ENCODE measurements at regions not wholly inside any gene's neighbourhood (a gene's known extent, or its start where the extent isn't known, plus 50 kb on each side); places are given as distances from the start of the nearest gene placed in this dataset.

GRCh38 chr12:61780435-61780834 lies 479.8 kb upstream of the USP15 start:
- DNase-seq (ENCODE audit: low read depth) = no peak
- no peak for TF ChIP-seq CTCF (conservative IDR thresholded peaks at IDR 0.05; ENCODE audit: low read depth, low read length)
- H3K4me3 ChIP-seq (ENCODE audit: low read depth, low read length) = no peak overlapping the region

GRCh38 chr12:61781021-61781581 lies 479.1 kb upstream of the USP15 start:
- H3K4me3 ChIP-seq (ENCODE audit: low read depth, low read length) = no peak overlapping the region
- no peak for TF ChIP-seq CTCF (conservative IDR thresholded peaks at IDR 0.05; ENCODE audit: low read depth, low read length)
- DNase-seq (ENCODE audit: low read depth) = no peak

DNA sequence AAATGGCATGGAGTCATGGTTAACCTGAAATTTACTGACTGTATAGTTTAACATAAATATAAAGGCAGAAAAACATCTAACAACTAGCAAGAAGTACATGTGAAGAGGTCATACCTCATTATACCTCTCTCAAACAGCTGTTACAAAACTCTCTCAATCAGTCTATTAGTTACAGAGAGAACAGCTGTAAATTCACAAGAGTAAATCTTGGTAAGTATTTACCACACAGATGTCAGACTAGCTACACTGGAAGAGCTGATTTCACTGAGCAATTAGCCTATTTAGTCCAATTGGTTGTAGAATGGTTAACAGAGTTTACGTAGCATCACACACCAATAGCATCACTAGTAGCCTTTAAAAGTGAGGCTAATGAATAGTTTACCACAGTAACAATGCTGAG lies 463.4 kb upstream of the USP15 start:
- no peak for DNase-seq (ENCODE audit: low read depth)
- no peak for TF ChIP-seq CTCF (conservative IDR thresholded peaks at IDR 0.05; ENCODE audit: low read depth, low read length)
- H3K4me3 ChIP-seq (ENCODE audit: low read depth, low read length) = no peak overlapping the region

DNA sequence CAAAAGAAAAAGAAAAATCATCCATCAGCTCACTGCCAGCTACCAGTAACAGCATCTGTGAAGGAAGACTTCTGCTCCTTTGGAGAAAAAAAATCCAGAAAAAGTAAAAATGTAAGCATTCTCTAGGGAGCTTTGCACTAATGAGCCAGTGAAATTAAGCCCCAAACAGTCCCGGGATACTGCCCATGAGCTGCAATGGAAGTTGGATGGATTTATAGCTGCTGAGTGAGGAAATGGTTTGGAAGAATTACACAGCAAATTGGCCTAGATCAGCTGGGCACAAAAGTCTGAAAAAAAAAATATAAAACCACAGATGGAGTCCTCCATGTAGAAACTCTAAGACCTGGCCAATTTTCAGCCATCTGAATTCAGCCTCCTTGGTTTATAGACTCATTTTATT lies 462.9 kb upstream of the USP15 start:
- no peak overlapping the region for H3K4me3 ChIP-seq (ENCODE audit: low read depth, low read length)
- no peak for DNase-seq (ENCODE audit: low read depth)
- no peak for TF ChIP-seq CTCF (conservative IDR thresholded peaks at IDR 0.05; ENCODE audit: low read depth, low read length)

DNA sequence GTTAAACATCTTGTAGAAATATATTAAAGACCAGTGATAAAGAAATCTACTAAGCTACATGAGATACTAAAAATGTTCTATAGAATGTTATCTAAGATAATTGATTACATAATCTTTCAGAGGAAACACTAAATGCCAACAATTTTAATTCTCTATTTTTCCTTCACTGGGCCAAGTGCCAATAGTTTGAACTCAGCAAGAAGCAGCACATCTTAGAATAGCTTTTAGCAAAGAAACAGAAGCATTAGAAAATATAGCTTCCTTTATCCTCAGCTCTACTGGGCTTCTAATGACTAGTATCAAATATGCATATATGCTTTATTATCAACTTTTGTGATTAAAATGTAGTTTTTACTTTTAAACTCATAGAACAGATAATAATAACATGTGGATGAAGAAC lies 461.4 kb upstream of the USP15 start:
- no peak overlapping the region for H3K4me3 ChIP-seq (ENCODE audit: low read depth, low read length)
- TF ChIP-seq CTCF (conservative IDR thresholded peaks at IDR 0.05; ENCODE audit: low read depth, low read length) = no peak
- DNase-seq (ENCODE audit: low read depth) = no peak

DNA sequence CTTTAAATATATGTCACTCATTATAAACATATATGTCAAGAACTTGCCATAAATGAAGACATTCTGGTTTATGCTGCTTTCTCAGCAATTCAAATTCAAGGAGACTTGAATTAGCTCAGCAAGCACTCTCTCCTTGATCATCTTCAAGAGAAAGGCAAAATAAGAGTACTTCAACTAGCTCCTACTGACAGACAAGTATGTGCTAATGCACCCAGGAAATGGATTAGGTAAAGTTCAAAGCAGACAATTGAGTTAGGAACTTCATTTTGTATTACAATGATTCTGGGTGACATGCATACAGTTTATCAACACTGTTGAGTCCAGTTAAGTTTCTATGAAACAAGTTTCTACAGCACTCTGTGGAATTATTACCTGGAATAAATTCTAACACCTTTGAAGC lies 455.9 kb upstream of the USP15 start:
- no peak for TF ChIP-seq CTCF (conservative IDR thresholded peaks at IDR 0.05; ENCODE audit: low read depth, low read length)
- no peak overlapping the region for H3K4me3 ChIP-seq (ENCODE audit: low read depth, low read length)
- DNase-seq (ENCODE audit: low read depth) = no peak

DNA sequence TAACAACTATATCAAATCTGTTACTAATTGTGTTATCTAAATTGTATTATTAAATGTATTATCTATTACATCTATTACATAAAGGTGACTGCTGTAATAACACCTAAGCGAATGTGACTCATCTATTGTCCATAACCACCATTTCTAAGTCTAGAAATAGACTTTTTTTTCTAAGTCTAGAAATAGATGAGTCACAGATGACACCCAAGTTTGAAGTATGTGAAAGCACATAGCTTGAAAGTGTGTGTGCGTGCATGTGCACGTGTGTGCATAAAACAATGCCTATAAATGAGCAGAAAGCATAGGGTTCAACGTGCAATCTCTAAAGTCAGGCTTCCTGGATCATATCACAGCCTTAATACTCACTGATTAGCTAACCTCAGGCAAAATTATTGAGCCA lies 451.3 kb upstream of the USP15 start:
- no peak for TF ChIP-seq CTCF (conservative IDR thresholded peaks at IDR 0.05; ENCODE audit: low read depth, low read length)
- no peak overlapping the region for H3K4me3 ChIP-seq (ENCODE audit: low read depth, low read length)
- DNase-seq (ENCODE audit: low read depth) = no peak

All from epithelial cell of proximal tubule (primary cell).